OCI-LY1 (cell line): ENCODE measurements at regions not wholly inside any gene's neighbourhood (a gene's known extent, or its start where the extent isn't known, plus 50 kb on each side); places are given as distances from the start of the nearest gene placed in this dataset.

ENCODE experiments used
- H2AFZ ChIP-seq: fragments of 200-600 bp; sonication (generic), shearing (Covaris generic); 2 replicates; pipeline ENCODE4 v1.6.0; 2014; ENCODE audit warnings: antibody characterized with exemption, mild to moderate bottlenecking, low read length
- H3F3A ChIP-seq: fragments of 200-600 bp; sonication (generic), shearing (Covaris generic); 2 replicates; pipeline ENCODE4 v1.6.0; 2014; ENCODE audit warnings: mild to moderate bottlenecking, antibody characterized with exemption, low read length, moderate library complexity; ENCODE audit not compliant: insufficient read depth
- H3K27ac ChIP-seq: fragments of 200-600 bp; sonication (generic); 2 replicates; pipeline ENCODE4 v1.5.1; 2014; ENCODE audit warnings: low read length, mixed run types, mild to moderate bottlenecking, low read depth; ENCODE audit not compliant: poor library complexity, severe bottlenecking
- H3K27me3 ChIP-seq: fragments of 200-600 bp; sonication (generic); 2 replicates; pipeline ENCODE4 v1.6.0; 2014; ENCODE audit warnings: antibody characterized with exemption, mild to moderate bottlenecking, low read length, moderate library complexity; ENCODE audit not compliant: insufficient read depth
- H3K36me3 ChIP-seq: fragments of 200-600 bp; sonication (generic); 2 replicates; pipeline ENCODE4 v1.6.1; 2014; ENCODE audit warnings: mild to moderate bottlenecking, antibody characterized with exemption, low read length, moderate library complexity, mixed read lengths; ENCODE audit not compliant: insufficient read depth
- H3K4me1 ChIP-seq: fragments of 200-600 bp; sonication (generic); 2 replicates; pipeline ENCODE4 v1.5.1; 2014; ENCODE audit warnings: mild to moderate bottlenecking, low read length, moderate library complexity; ENCODE audit not compliant: insufficient read depth, severe bottlenecking
- H3K4me2 ChIP-seq: fragments of 200-600 bp; sonication (generic), shearing (Covaris generic); 2 replicates; pipeline ENCODE4 v1.6.1; 2014; ENCODE audit warnings: low read length
- H3K4me3 ChIP-seq: fragments of 200-600 bp; sonication (generic); 2 replicates; pipeline ENCODE4 v1.5.1; 2014; ENCODE audit warnings: low read length, low read depth, mild to moderate bottlenecking, mixed read lengths; ENCODE audit not compliant: poor library complexity, severe bottlenecking
- H3K79me2 ChIP-seq: fragments of 200-600 bp; shearing (Covaris generic); 2 replicates; pipeline ENCODE4 v1.6.1; 2016; ENCODE audit warnings: mixed run types, low read length, mixed read lengths; ENCODE audit not compliant: insufficient read depth
- H3K9ac ChIP-seq: fragments of 200-600 bp; sonication (generic), shearing (Covaris generic); 2 replicates; pipeline ENCODE4 v1.6.1; 2014; ENCODE audit warnings: mild to moderate bottlenecking, low read length, mixed read lengths
- H3K9me2 ChIP-seq: fragments of 200-600 bp; sonication (generic), shearing (Covaris generic); 2 replicates; pipeline ENCODE4 v1.6.1; 2014; ENCODE audit warnings: low read depth, mild to moderate bottlenecking, low read length, mixed read lengths
- H3K9me3 ChIP-seq: fragments of 200-600 bp; shearing (Covaris generic); 2 replicates; pipeline ENCODE4 v1.6.1; 2014; ENCODE audit warnings: low read length, mixed read lengths
- H4K20me1 ChIP-seq: fragments of 200-600 bp; sonication (generic), shearing (Covaris generic); 2 replicates; pipeline ENCODE4 v1.6.0; 2016; ENCODE audit warnings: mild to moderate bottlenecking, low read length; ENCODE audit not compliant: insufficient read depth
- CTCF ChIP-seq: fragments of 200-600 bp; sonication (generic), shearing (Covaris generic); IDR thresholded peaks from 2 replicates; pipeline ENCODE4 v1.5.1; 2017; ENCODE audit warnings: mild to moderate bottlenecking, antibody characterized with exemption, low read length, moderate library complexity, mixed read lengths
- EZH2 ChIP-seq: fragments of 200-600 bp; sonication (generic), shearing (Covaris generic); IDR thresholded peaks from 2 replicates; pipeline ENCODE4 v1.8.0; 2017; ENCODE audit warnings: borderline replicate concordance, mixed run types, mild to moderate bottlenecking, antibody characterized with exemption, low read length, moderate library complexity, mixed read lengths

GRCh38 chr9:81317223-81317622 lies 372.1 kb downstream of the TLE1 start:
- no peak for TF ChIP-seq EZH2
- TF ChIP-seq CTCF, result no peak
- no peaks in the 10 kb centered on the region for H3K4me1 ChIP-seq

GRCh38 chr9:81314490-81314889 lies 374.9 kb downstream of the TLE1 start:
- Histone ChIP-seq H2AFZ (no peak overlapping the region), H3K79me2 (no peaks in the 10 kb centered on the region), H3K4me2 (no peak overlapping the region), H3K36me3 (no peaks in the 10 kb centered on the region), H3K4me1 (no peaks in the 10 kb centered on the region), H3K9me3 (no peaks in the 10 kb centered on the region), H3F3A (no peaks in the 10 kb centered on the region), H3K4me3 (no peak overlapping the region), H3K9me2 (no peaks in the 10 kb centered on the region), H3K9ac (no peak overlapping the region), H3K27ac (no peak overlapping the region), H4K20me1 (no peaks in the 10 kb centered on the region), H3K27me3 (no peaks in the 10 kb centered on the region)
- no peak for TF ChIP-seq CTCF
- TF ChIP-seq EZH2, result no peak

More at GRCh38 chr9:81317223-81317622, 372.1 kb downstream of the TLE1 start:
- Histone ChIP-seq H4K20me1 (no peaks in the 10 kb centered on the region), H3F3A (no peaks in the 10 kb centered on the region), H2AFZ (no peak overlapping the region), H3K9me3 (no peaks in the 10 kb centered on the region), H3K4me2 (no peak overlapping the region), H3K9ac (no peak overlapping the region), H3K27ac (no peak overlapping the region), H3K4me3 (no peak overlapping the region), H3K36me3 (no peaks in the 10 kb centered on the region), H3K9me2 (no peaks in the 10 kb centered on the region), H3K27me3 (no peaks in the 10 kb centered on the region), H3K79me2 (no peaks in the 10 kb centered on the region)

- Histone ChIP-seq H3K4me2 (no peak overlapping the region), H3K9ac (no peak overlapping the region), H2AFZ (no peak overlapping the region), H4K20me1 (no peaks in the 10 kb centered on the region), H3K9me3 (no peaks in the 10 kb centered on the region), H3F3A (no peaks in the 10 kb centered on the region), H3K36me3 (no peaks in the 10 kb centered on the region), H3K9me2 (no peaks in the 10 kb centered on the region), H3K27me3 (no peaks in the 10 kb centered on the region), H3K4me3 (no peak overlapping the region), H3K27ac (no peak overlapping the region), H3K4me1 (no peaks in the 10 kb centered on the region), H3K79me2 (no peaks in the 10 kb centered on the region)
- TF ChIP-seq EZH2 (no peak), CTCF (no peak)
Observed at GRCh38 chr9:81313877-81314276, 375.5 kb downstream of the TLE1 start.
